Spleen (tissue), 11 donors: ENCODE measurements at regions not wholly inside any gene's neighbourhood (a gene's known extent, or its start where the extent isn't known, plus 50 kb on each side); places are given as distances from the start of the nearest gene placed in this dataset.

Source experiments
- DNase-seq: peaks from one replicate; pipeline ENCODE4 v3.0.0-alpha.2; 2020
- H3K27ac ChIP-seq, 8 donors: fragments of 200-600 bp; sonication (generic) in 7 of 8; 1 replicate in 4 of 8; 2 replicates in 4 of 8; pipeline versions ENCODE4 v1.5.0 to v1.8.0; 2016 to 2021; ENCODE audit warnings: inconsistent platforms in 4 of 8, mild to moderate bottlenecking in 4 of 8, moderate library complexity in 1 of 8
- H3K27me3 ChIP-seq, 7 donors: fragments of 200-600 bp; sonication (generic) in 6 of 7; replicated peaks in 1 of 7; 1 replicate in 4 of 7; 2 replicates in 3 of 7; pipeline versions ENCODE4 v1.5.0 to v1.8.0; 2016 to 2021; ENCODE audit warnings: inconsistent platforms in 3 of 7, mild to moderate bottlenecking in 1 of 7
- H3K36me3 ChIP-seq, 6 donors: fragments of 200-600 bp; sonication (generic) in 5 of 6; 1 replicate in 4 of 6; 2 replicates in 2 of 6; pipeline versions ENCODE4 v1.5.0 to v1.8.0; 2016 to 2021; ENCODE audit warnings: inconsistent platforms in 2 of 6
- H3K4me1 ChIP-seq, 6 donors: fragments of 200-600 bp; sonication (generic) in 5 of 6; 1 replicate in 3 of 6; 2 replicates in 3 of 6; pipeline versions ENCODE4 v1.5.0 to v1.8.0; 2016 to 2021; ENCODE audit warnings: inconsistent platforms in 3 of 6
- H3K4me3 ChIP-seq, 8 donors: fragments of 200-600 bp; sonication (generic) in 7 of 8; 1 replicate in 4 of 8; 2 replicates in 4 of 8; pipeline versions ENCODE4 v1.5.0 to v1.8.0; 2016 to 2021; ENCODE audit warnings: inconsistent platforms in 4 of 8, mild to moderate bottlenecking in 4 of 8, moderate library complexity in 2 of 8
- H3K9me3 ChIP-seq, 8 donors: fragments of 200-600 bp; sonication (generic) in 7 of 8; 1 replicate in 4 of 8; 2 replicates in 4 of 8; pipeline versions ENCODE4 v1.5.0 to v1.8.0; 2016 to 2021; ENCODE audit warnings: inconsistent platforms in 4 of 8
- POLR2A ChIP-seq, 3 donors: fragments of 450-650 bp; IDR thresholded peaks; one replicate each; pipeline ENCODE4 v1.5.1; 2017; ENCODE audit warnings: antibody characterized with exemption in 3 of 3, mild to moderate bottlenecking in 1 of 3
- POLR2AphosphoS5 ChIP-seq, 3 donors: sonication (generic); formaldehyde crosslinking; IDR thresholded peaks; one replicate each; pipeline ENCODE4 v1.5.1; 2017; ENCODE audit warnings: antibody characterized with exemption in 3 of 3
- WGBS, 5 donors: extraction: QIAGEN DNeasy Blood & Tissue Kit in 3 of 5; methylation state at CpG; one replicate each; pipeline versions ENCODE4 v1.1.5 to v1.1.7; 2013 to 2018; 5-methylcytosine and 5-hydroxymethylcytosine counted together
- intact Hi-C: fragments of 100-400 bp; cut with DNase I; formaldehyde crosslinking; loops from one replicate; pipeline ENCODE4 v1.15.0; 2023; ENCODE audit warnings: low total_unique reads
- TF ChIP-seq, protein P1 (sequence below), 11 experiments: fragments of 200-600 bp in 7 of 11; fragments of 450-650 bp in 4 of 11; sonication (generic) in 4 of 11; IDR thresholded peaks in 8 of 11; conservative IDR thresholded peaks in 3 of 11; 1 replicate in 7 of 11; 2 replicates in 4 of 11; pipeline versions ENCODE4 v1.4.0 to v1.8.0; 2016 to 2021; ENCODE audit warnings: antibody characterized with exemption in 11 of 11, inconsistent platforms in 4 of 11, mild to moderate bottlenecking in 1 of 11
- donor health status: healthy with polysubstance abuse.
- donor health status: DM: no; HTN: no; CAD: no; lungs with moderate emphysema.
- donor health status: DM: no; HTN: no; CAD: no.
- donor health status: Bipolar disorder and iron deficiency.
- donor health status: healthy.
- donor health status: DM: no; HTN: no; CAD: no.
- donor health status: DM: yes; HTN: yes; CAD: no.

DNA sequence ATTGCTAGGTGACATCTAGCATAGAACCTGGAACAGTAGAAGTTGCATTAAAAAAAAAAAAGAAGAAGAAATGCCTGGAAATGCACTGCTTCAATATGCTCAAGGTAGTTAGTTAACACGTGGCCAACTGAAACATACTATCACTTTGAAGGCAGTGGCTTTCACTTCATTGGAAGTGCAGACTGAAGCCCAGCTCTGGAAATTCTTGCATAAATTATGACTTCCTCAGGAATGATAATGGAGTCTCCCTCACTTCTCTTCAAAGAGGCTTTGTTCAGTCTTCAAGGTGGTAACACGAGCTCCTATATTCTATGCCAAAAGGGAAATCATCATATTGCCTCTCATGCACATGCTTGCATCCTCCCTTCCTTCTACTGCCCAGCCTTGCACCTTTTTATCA, 715.9 kb upstream of the API5 start:
- DNase-seq: no peak
- H3K27ac ChIP-seq: no peak overlapping the region
- intact Hi-C loops: no loop called here
- no peaks in the 10 kb centered on the region for H3K9me3 ChIP-seq
- no peaks in the 10 kb centered on the region for H3K27me3 ChIP-seq
- no peak for TF ChIP-seq POLR2A (IDR thresholded peaks at IDR 0.05)
- TF ChIP-seq, protein P1, sequence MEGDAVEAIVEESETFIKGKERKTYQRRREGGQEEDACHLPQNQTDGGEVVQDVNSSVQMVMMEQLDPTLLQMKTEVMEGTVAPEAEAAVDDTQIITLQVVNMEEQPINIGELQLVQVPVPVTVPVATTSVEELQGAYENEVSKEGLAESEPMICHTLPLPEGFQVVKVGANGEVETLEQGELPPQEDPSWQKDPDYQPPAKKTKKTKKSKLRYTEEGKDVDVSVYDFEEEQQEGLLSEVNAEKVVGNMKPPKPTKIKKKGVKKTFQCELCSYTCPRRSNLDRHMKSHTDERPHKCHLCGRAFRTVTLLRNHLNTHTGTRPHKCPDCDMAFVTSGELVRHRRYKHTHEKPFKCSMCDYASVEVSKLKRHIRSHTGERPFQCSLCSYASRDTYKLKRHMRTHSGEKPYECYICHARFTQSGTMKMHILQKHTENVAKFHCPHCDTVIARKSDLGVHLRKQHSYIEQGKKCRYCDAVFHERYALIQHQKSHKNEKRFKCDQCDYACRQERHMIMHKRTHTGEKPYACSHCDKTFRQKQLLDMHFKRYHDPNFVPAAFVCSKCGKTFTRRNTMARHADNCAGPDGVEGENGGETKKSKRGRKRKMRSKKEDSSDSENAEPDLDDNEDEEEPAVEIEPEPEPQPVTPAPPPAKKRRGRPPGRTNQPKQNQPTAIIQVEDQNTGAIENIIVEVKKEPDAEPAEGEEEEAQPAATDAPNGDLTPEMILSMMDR (IDR thresholded peaks at IDR 0.05 in 8 of 11, conservative IDR thresholded peaks at IDR 0.05 in 3 of 11): no peak
- WGBS, 5 donors: 35 to 63% (median 57%) methylated on average over 2 of the region's 2 CpGs
- H3K4me1 ChIP-seq: no peaks in the 10 kb centered on the region
- no peak overlapping the region for H3K4me3 ChIP-seq
- no peaks in the 10 kb centered on the region for H3K36me3 ChIP-seq

DNA sequence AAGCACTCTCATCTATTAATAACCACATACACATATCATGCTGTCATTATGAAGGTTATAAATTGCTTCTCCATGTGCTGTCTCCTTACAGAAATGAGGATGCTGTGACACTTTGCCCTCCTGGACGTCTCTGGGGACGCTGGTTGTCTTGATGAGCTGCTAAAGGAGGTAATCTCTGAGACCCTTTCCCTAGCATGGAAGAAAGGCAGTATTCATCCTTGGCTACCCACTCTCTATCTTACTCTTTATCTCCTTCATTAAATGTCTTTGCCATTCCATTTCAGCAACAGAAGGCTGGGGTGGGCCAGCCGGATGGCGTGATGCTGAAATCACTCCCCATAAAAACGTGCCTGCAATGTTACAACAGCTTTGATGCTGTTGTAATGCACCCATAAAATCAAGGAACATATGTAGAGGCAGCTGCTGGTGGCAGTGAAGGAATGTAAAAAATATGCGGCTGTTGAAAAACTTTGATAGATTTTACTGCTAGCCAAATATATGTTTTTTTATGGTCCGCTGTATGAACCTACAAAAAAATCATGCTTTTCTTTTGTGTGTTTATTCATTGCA, 715.1 kb upstream of the API5 start:
- H3K4me3 ChIP-seq: no peak overlapping the region
- no peaks in the 10 kb centered on the region for H3K27me3 ChIP-seq
- no peaks in the 10 kb centered on the region for H3K9me3 ChIP-seq
- 71 to 84% (median 79%) methylated on average over 7 of the region's 7 CpGs for WGBS, 5 donors
- intact Hi-C loops: no loop called here
- H3K4me1 ChIP-seq: no peaks in the 10 kb centered on the region
- no peak overlapping the region for H3K27ac ChIP-seq
- no peak for DNase-seq
- no peaks in the 10 kb centered on the region for H3K36me3 ChIP-seq
- no peak for TF ChIP-seq POLR2A (IDR thresholded peaks at IDR 0.05)
- TF ChIP-seq POLR2AphosphoS5 (IDR thresholded peaks at IDR 0.05): no peak
- TF ChIP-seq, protein P1 (IDR thresholded peaks at IDR 0.05 in 8 of 11, conservative IDR thresholded peaks at IDR 0.05 in 3 of 11): no peak

DNA sequence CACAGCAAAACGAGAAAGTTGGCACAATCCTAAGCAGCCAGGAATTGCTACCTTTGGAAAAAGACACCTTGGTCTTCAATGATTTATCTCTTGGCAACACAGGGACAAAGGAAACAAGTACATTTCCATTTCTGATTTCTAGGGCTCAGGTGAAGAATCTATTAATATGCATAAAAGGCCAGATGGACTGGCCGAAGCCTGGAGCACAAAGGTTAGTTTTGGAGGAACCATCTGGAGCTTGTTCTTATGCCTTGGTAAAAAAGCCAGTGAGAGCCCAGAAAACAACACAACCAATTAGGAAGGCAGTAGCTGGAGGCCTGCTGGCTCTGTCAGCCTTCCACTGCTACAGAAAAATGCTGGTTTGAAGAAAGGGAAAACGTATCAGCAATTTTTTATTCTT, 713.5 kb upstream of the API5 start:
- 71 to 79% (median 73%) methylated on average over 3 of the region's 3 CpGs for WGBS, 5 donors
- no peak overlapping the region for H3K27ac ChIP-seq

DNA sequence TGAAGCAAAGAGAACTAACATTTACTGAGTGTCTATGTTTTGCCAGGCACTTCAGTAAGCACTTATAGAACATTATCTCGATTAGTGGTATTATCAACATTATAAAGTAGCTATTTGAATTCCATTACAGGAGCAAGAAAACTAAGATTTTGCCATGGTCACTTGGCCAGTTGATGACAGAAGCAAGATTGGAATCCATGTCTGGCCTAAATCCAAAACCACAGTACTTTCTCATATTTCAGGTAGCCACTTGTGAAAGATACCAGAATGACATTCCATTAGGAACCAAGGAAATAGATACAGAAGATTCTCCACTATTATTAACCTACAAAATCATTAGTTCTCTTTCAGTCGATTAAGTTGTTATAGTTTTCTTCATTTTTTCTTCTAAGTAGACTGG, 691.0 kb upstream of the API5 start:
- Histone ChIP-seq H3K27ac (no peak overlapping the region), H3K4me1 (no peaks in the 10 kb centered on the region), H3K4me3 (no peak overlapping the region), H3K27me3 (no peaks in the 10 kb centered on the region), H3K9me3 (peaks cover 0 to 6% (median 0%) of the 10 kb centered on the region in 8 donors), H3K36me3 (no peaks in the 10 kb centered on the region)
- TF ChIP-seq, protein P1 (IDR thresholded peaks at IDR 0.05 in 8 of 11, conservative IDR thresholded peaks at IDR 0.05 in 3 of 11): no peak
- no peak for TF ChIP-seq POLR2AphosphoS5 (IDR thresholded peaks at IDR 0.05)
- TF ChIP-seq POLR2A (IDR thresholded peaks at IDR 0.05): no peak
- intact Hi-C loops: no loop called here
- WGBS, 5 donors: 81 to 93% (median 87%) methylated on average over 2 of the region's 2 CpGs
- DNase-seq: no peak

More for the DNA sequence above, 713.5 kb upstream of the API5 start:
- intact Hi-C loops: no loop called here
- H3K4me1 ChIP-seq: no peaks in the 10 kb centered on the region
- no peak for DNase-seq
- TF ChIP-seq POLR2AphosphoS5 (IDR thresholded peaks at IDR 0.05): no peak
- TF ChIP-seq, protein P1 (IDR thresholded peaks at IDR 0.05 in 8 of 11, conservative IDR thresholded peaks at IDR 0.05 in 3 of 11): no peak
- no peaks in the 10 kb centered on the region for H3K9me3 ChIP-seq
- H3K36me3 ChIP-seq: no peaks in the 10 kb centered on the region
- no peaks in the 10 kb centered on the region for H3K27me3 ChIP-seq
- no peak overlapping the region for H3K4me3 ChIP-seq
